ENCODE measurements at regions not wholly inside any gene's neighbourhood (a gene's known extent, or its start where the extent isn't known, plus 50 kb on each side); places are given as distances from the start of the nearest gene placed in this dataset.

GRCh38 chr9:89926691-89927220 is 321.9 kb downstream of the GADD45G start:
- TF ChIP-seq POLR2A (IDR thresholded peaks at IDR 0.05; ENCODE audit: low read length) (no peak), GATA1 (IDR thresholded peaks at IDR 0.05; ENCODE audit: low read depth, low read length) (no peak)
